ENCODE measurements at regions not wholly inside any gene's neighbourhood (a gene's known extent, or its start where the extent isn't known, plus 50 kb on each side); places are given as distances from the start of the nearest gene placed in this dataset.

GRCh38 chr13:21837841-21838551, 167.1 kb downstream of the FGF9 start:
- TF ChIP-seq CTCF (conservative IDR thresholded peaks at IDR 0.05; ENCODE audit: low read length) (0 out of 2 replicates have a peak, but pooled peaks have one; percentile 23), EZH2phosphoT487 (IDR thresholded peaks at IDR 0.05; ENCODE audit: borderline replicate concordance) (no peak)
